Caco-2 (cell line): ENCODE measurements at regions not wholly inside any gene's neighbourhood (a gene's known extent, or its start where the extent isn't known, plus 50 kb on each side); places are given as distances from the start of the nearest gene placed in this dataset.

Experiments used
- BruUV-seq: library from RNA; stranded (reverse); fragments of 400-500 nt; replicated peaks from 2 replicates; lab custom pipeline; 2021; lab: Mats Ljungman, UMichigan
- CTCF ChIA-PET: fragments of 300-600 bp; sonication (Branson Sonifier 250); formaldehyde crosslinking; loops from one replicate; lab custom pipeline; 2022; ENCODE audit warnings: antibody characterized with exemption; lab: Charles Lee
- POLR2A ChIA-PET: fragments of 300-600 bp; sonication (Branson Sonifier 250); formaldehyde crosslinking; loops from one replicate; lab custom pipeline; 2022; ENCODE audit warnings: antibody characterized with exemption; lab: Charles Lee
- DNase-seq, 2 experiments: peaks; one replicate each; pipeline versions ENCODE4 v3.0.0 to v3.0.0-alpha.2; 2020 to 2022
- H3K27me3 ChIP-seq: replicated peaks from 2 replicates; pipeline ENCODE4 v1.6.0; 2011; ENCODE audit warnings: low read length; ENCODE audit not compliant: control insufficient read depth, insufficient read depth
- H3K36me3 ChIP-seq: 2 replicates; pipeline ENCODE4 v1.5.1; 2011; ENCODE audit warnings: low read length; ENCODE audit not compliant: control insufficient read depth, insufficient read depth
- H3K4me1 ChIP-seq: fragments of 250-450 bp; sonication (Bioruptor Pico); 2 replicates; pipeline ENCODE4 v1.5.1; 2020; ENCODE audit warnings: mild to moderate bottlenecking
- H3K4me3 ChIP-seq: 2 replicates; pipeline ENCODE4 v1.5.1; 2011; ENCODE audit warnings: low read depth, mild to moderate bottlenecking, control low read depth, low read length
- H3K9me3 ChIP-seq: fragments of 250-450 bp; sonication (Bioruptor Pico); 2 replicates; pipeline ENCODE4 v1.5.1; 2020; ENCODE audit warnings: mild to moderate bottlenecking, moderate library complexity
- H3K27ac Mint-ChIP-seq: one replicate; pipeline ENCODE4 v1.8.0; 2022; ENCODE audit warnings: mixed read lengths; ENCODE audit not compliant: unreplicated experiment
- H3K27me3 Mint-ChIP-seq: one replicate; pipeline ENCODE4 v1.8.0; 2022; ENCODE audit warnings: mixed read lengths; ENCODE audit not compliant: insufficient read depth, unreplicated experiment
- H3K36me3 Mint-ChIP-seq: one replicate; pipeline ENCODE4 v1.8.0; 2022; ENCODE audit warnings: mild to moderate bottlenecking, mixed read lengths; ENCODE audit not compliant: insufficient read depth, unreplicated experiment
- H3K4me1 Mint-ChIP-seq: one replicate; pipeline ENCODE4 v1.8.0; 2022; ENCODE audit warnings: low read depth, mixed read lengths; ENCODE audit not compliant: unreplicated experiment
- H3K4me3 Mint-ChIP-seq: one replicate; pipeline ENCODE4 v1.8.0; 2022; ENCODE audit warnings: mild to moderate bottlenecking, moderate library complexity, mixed read lengths; ENCODE audit not compliant: unreplicated experiment
- H3K9me3 Mint-ChIP-seq: one replicate; pipeline ENCODE4 v1.8.0; 2022; ENCODE audit warnings: mixed read lengths; ENCODE audit not compliant: unreplicated experiment
- intact Hi-C: fragments of 100-400 bp; cut with micrococcal nuclease; formaldehyde crosslinking; loops from one replicate; pipeline ENCODE4 v1.10.0; 2022; ENCODE audit not compliant: unreplicated experiment
- TF ChIP-seq, protein P1 (sequence below), 2 experiments: fragments of 200-600 bp in 1 of 2; IDR thresholded peaks; 1 replicate in 1 of 2; 2 replicates in 1 of 2; pipeline versions ENCODE4 v1.5.1 to v1.8.0; 2011 to 2022; ENCODE audit warnings: antibody characterized with exemption in 1 of 2, control low read depth in 1 of 2, inconsistent platforms in 1 of 2, low read depth in 1 of 2, low read length in 1 of 2, mild to moderate bottlenecking in 1 of 2, moderate library complexity in 1 of 2; ENCODE audit not compliant: insufficient read depth in 1 of 2, severe bottlenecking in 1 of 2, unreplicated experiment in 1 of 2

- CTCF ChIA-PET = no interaction called here
- intact Hi-C loops = no loop called here
Observed at GRCh38 chr6:133101790-133102189, 139.4 kb upstream of the EYA4 start.

DNA sequence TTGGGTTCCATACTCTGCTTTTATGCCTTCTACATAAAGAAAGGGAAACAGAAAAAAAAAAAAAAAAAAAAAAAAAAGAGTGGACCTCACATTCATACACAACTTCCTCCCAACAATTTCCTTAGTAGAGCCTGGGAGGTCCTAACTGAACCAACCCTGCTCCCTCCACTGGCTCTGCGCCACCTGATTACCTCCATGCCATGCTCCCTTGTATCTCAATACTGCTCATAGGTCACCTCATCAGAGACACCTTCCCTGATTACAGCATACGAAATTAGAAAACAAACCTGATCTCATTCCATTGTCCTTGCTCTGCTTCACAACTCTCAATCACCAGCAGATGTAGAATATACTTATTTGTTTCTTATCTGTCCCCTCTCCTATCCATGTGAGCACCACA is 134.2 kb upstream of the EYA4 start:
- Mint-ChIP-seq H3K4me3 (no peak overlapping the region), H3K4me1 (no peaks in the 10 kb centered on the region), H3K36me3 (no peaks in the 10 kb centered on the region), H3K27me3 (peaks cover 26% of the 10 kb centered on the region), H3K9me3 (no peaks in the 10 kb centered on the region), H3K27ac (no peak overlapping the region)
- DNase-seq = no peak
- no peaks in the 10 kb centered on the region for H3K9me3 ChIP-seq
- intact Hi-C loops = no loop called here
- no peaks in the 10 kb centered on the region for H3K36me3 ChIP-seq
- H3K27me3 ChIP-seq = no peaks in the 10 kb centered on the region
- H3K4me1 ChIP-seq = no peaks in the 10 kb centered on the region
- TF ChIP-seq, protein P1, sequence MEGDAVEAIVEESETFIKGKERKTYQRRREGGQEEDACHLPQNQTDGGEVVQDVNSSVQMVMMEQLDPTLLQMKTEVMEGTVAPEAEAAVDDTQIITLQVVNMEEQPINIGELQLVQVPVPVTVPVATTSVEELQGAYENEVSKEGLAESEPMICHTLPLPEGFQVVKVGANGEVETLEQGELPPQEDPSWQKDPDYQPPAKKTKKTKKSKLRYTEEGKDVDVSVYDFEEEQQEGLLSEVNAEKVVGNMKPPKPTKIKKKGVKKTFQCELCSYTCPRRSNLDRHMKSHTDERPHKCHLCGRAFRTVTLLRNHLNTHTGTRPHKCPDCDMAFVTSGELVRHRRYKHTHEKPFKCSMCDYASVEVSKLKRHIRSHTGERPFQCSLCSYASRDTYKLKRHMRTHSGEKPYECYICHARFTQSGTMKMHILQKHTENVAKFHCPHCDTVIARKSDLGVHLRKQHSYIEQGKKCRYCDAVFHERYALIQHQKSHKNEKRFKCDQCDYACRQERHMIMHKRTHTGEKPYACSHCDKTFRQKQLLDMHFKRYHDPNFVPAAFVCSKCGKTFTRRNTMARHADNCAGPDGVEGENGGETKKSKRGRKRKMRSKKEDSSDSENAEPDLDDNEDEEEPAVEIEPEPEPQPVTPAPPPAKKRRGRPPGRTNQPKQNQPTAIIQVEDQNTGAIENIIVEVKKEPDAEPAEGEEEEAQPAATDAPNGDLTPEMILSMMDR (IDR thresholded peaks at IDR 0.05; ENCODE audit: insufficient read depth in 1 of 2, low read depth in 1 of 2, low read length in 1 of 2, severe bottlenecking in 1 of 2, unreplicated experiment in 1 of 2) = no peak
- H3K4me3 ChIP-seq = no peak overlapping the region
- ChIA-PET CTCF (no interaction called here), POLR2A (no interaction called here)
- BruUV-seq = no TSS peak

More at GRCh38 chr6:133101790-133102189, 139.4 kb upstream of the EYA4 start:
- no peaks in the 10 kb centered on the region for H3K27me3 ChIP-seq
- no TSS peak for BruUV-seq
- no peaks in the 10 kb centered on the region for H3K4me1 ChIP-seq
- no peaks in the 10 kb centered on the region for H3K36me3 ChIP-seq
- no peaks in the 10 kb centered on the region for H3K9me3 ChIP-seq
- no peaks in the 10 kb centered on the region for H3K9me3 Mint-ChIP-seq
- no peaks in the 10 kb centered on the region for H3K4me1 Mint-ChIP-seq
- H3K27me3 Mint-ChIP-seq = peaks cover 15% of the 10 kb centered on the region
- TF ChIP-seq, protein P1 (IDR thresholded peaks at IDR 0.05; ENCODE audit: insufficient read depth in 1 of 2, low read depth in 1 of 2, low read length in 1 of 2, severe bottlenecking in 1 of 2, unreplicated experiment in 1 of 2) = no peak
- H3K27ac Mint-ChIP-seq = no peak overlapping the region
- H3K4me3 ChIP-seq = no peak overlapping the region
- no peak for DNase-seq
- H3K4me3 Mint-ChIP-seq = no peak overlapping the region
- POLR2A ChIA-PET = no interaction called here
- no peaks in the 10 kb centered on the region for H3K36me3 Mint-ChIP-seq

- Histone ChIP-seq H3K4me1 (no peaks in the 10 kb centered on the region), H3K27me3 (no peaks in the 10 kb centered on the region), H3K36me3 (no peaks in the 10 kb centered on the region), H3K4me3 (no peak overlapping the region), H3K9me3 (no peaks in the 10 kb centered on the region)
- no peak for DNase-seq
- ChIA-PET CTCF (no interaction called here), POLR2A (no interaction called here)
- Mint-ChIP-seq H3K4me1 (no peaks in the 10 kb centered on the region), H3K9me3 (no peaks in the 10 kb centered on the region), H3K36me3 (no peaks in the 10 kb centered on the region), H3K4me3 (no peak overlapping the region), H3K27ac (no peak overlapping the region), H3K27me3 (peaks cover 22% of the 10 kb centered on the region)
- TF ChIP-seq, protein P1 (IDR thresholded peaks at IDR 0.05; ENCODE audit: insufficient read depth in 1 of 2, low read depth in 1 of 2, low read length in 1 of 2, severe bottlenecking in 1 of 2, unreplicated experiment in 1 of 2) = no peak
- BruUV-seq = no TSS peak
- intact Hi-C loops = no loop called here
Observed at GRCh38 chr6:133108419-133108818, 132.7 kb upstream of the EYA4 start.
